ENCODE measurements at regions not wholly inside any gene's neighbourhood (a gene's known extent, or its start where the extent isn't known, plus 50 kb on each side); places are given as distances from the start of the nearest gene placed in this dataset.

DNA sequence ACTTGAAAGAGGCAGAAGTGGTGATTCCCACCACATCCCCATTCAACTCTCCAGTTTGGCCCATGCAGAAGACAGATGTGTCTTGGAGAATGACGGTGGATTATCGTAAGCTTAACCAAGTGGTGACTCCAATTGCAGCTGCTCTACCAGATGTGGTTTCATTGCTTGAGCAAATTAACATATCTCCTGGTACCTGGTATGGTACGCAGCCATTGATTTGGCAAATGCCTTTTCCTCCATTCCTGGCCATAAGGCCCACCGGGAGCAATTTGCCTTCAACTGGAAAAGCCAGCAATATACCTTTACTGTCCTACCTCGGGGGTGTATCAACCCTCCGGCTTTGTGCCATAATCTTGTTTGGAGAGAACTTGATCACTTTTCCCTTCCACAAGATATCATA, 411.5 kb upstream of the SMIM21 start:
- DNase-seq, result no peak

DNA sequence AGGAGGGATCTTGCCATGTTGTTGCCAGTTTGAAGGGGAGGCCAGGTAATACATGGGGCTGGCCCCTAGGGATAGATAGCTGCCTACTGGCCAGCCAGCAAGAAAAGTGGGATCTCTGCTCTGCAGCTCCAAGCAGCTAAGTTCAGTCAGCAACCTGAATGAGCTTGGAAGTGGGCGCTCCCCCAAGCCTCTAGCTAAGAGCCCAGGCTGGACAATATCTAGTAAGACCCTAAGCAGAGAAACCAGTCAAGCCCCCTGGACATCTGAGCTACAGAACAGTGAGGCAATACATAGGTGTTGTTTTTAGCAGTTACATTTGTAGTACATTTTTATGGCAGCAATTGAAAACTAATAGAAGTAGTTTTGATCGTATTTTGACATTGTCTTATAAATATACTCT, 409.8 kb upstream of the SMIM21 start:
- DNase-seq, result no peak

DNA sequence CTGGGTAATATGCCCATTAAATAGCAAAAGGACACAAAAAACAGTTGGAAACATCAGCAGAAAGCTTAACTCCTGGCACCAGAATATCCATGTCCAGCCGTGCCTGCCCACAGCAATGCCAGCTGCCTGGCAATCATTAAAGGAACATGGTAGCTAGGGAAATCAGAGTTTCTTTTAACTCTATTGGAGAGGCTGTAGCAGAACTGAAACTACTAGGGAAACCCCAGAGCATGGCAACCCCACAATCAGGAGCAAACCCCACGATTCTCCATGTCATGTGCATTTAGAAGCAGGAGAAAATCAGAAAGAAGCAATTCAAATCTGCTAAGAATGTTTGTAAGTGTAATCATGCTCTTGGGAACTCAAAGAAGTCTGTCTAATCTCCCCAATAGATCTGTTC, 409.0 kb upstream of the SMIM21 start:
- DNase-seq, result no peak

DNA sequence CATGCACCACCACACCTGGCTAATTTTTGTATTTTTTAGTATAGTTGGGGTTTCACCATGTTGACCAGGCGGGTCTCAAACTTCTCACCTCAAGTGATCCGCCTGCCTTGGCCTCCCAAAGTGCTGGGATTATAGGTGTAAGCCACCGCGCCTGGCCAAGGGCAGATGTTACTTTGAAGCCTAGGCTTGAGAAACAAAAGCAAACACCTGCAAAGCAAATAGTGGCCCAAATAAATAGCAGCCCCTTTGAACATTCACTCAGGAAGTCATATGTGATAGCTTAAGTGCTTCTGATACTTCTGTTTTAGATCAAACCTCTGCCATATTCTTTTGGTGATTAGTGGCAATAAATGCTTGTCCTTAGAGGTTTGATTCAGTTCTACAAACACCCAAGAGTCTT, 404.5 kb upstream of the SMIM21 start:
- no peak for DNase-seq

- DNase-seq, result no peak
Observed at GRCh38 chr18:75830828-75831227, 403.3 kb upstream of the SMIM21 start.

GRCh38 chr18:75829091-75829490, 401.6 kb upstream of the SMIM21 start:
- no peak for DNase-seq

GRCh38 chr18:75828379-75828778, 400.9 kb upstream of the SMIM21 start:
- DNase-seq, result no peak

DNA sequence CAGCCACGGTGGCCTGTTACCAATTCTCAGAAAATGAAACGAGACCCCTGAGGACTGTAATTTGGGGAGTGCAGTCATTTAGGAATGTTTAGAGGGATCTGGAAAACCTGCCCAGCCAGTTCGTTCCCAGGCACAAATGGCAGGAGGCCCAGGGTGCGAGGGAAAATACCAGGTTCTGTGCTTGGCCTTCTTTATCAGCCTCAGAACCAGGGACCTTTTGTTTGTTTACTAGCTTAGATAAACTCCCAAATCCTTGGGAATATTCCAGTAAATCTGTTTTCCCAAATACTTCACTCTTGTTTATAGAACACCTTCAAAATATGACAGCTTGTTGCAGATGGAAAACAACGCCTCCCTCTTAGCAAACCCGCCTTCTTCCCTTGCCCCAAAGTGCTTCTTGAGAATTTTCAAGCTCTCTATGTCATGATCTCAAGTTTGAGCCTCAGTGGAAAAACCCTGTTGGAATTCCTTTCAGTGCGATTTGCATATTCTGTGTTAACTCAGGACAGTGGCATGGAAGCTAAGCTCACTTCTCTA, 400.3 kb upstream of the SMIM21 start:
- DNase-seq, result no peak

GRCh38 chr18:75824661-75825060, 397.2 kb upstream of the SMIM21 start:
- no peak for DNase-seq

GRCh38 chr18:75823471-75823870, 396.0 kb upstream of the SMIM21 start:
- no peak for DNase-seq

DNA sequence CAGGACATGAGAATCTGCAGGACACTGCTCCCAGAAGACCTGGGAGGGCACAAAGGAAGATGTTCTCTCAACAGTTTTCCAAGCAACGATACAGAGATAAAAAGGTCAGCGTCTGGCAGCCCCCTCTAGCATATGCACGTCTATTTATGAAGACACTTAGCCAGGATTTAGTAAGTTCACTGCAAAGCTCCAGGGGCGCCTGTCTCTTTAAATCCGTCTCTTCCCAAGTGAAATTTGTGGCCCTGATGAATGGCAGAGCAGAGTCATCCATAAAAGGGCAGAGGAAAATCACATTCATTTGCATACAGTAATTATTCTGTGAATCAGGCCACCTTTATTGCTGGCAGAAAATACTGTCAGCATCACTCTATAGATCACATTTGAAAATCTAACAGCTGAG, 390.9 kb upstream of the SMIM21 start:
- no peak for DNase-seq

DNA sequence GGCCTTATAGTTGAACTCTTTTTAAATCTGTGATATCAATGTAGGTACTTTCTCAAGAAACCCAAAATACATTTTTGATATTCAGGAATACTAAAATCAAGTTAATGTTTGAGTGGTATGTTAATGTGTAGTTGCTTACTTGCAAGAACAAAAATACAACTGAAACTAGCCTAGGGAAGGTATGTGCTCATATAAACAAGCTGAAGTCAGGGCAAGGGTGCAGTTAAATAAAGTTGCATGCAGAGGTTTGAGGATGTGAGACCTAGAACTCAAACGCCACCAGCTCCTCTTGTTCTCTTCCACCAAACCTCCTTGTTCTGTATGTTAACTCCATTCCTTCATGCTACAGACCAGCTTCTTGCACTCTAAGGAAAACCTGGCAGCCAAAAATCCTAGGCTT, 388.3 kb upstream of the SMIM21 start:
- DNase-seq, result no peak

DNA sequence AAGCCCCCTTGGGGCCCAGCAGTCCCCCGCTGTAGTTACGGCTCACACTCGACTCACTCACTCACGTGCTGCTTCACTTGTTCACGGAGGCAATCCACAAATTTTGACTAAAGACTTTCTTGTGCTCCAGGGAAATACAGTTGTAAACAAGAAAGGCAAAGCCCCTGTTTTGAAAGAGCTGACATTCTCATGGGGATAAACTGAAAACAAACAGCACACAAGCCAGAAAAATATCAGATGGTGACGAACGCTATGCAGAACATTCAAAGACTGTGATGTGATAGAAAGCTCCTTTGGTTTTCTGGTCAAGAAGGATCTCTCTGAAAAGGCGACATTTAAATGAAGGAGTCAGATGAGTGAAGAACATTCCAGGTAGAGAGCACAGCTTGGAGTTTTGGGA, 385.3 kb upstream of the SMIM21 start:
- DNase-seq, result no peak

DNA sequence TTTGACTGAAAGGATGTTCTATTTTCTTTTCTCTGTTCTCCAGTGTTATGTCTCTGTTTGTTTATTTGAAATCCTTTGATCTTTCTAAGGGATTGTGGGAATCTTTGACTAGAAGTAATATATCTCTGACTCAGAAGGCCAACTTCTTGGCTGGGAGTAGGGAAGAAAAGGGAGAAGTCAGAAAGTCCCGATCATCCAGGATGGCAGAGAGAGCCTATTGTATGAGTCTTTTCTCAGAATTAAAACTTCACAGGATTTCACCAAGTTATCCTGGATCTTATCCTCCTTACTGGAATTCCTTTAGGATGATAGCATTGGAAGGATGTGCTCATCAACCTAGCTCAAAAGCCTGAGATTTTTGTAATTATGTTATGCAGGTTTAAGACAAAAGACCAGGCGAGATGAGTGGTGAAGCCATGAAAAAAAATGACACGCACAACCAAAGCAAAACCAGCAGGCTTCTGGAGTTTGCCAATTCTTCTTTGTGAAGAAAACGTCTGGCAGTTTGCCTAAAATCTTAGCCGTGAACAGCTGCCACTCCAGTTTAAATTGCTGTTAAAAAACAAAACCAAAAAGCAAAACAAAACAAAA, 383.6 kb upstream of the SMIM21 start:
- DNase-seq, result no peak

DNA sequence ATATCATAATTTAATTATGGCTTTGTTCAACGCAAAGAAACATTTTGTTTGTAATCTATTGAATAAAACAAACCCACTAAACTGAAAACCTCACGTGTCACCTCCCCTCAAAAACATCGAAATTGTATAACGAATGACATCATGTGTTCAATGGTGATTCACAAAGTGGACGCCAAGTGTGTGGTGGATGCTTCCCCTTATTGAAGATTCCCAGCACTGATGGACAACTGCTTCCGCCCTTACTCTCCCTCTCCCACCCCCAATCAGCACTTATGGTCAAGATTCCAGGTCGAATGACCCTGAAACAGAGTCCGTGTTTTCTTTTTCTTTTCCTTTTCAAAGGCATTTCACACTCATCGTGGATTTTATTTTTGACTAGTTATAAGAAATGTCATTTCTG, 383.0 kb upstream of the SMIM21 start:
- no peak for DNase-seq

DNA sequence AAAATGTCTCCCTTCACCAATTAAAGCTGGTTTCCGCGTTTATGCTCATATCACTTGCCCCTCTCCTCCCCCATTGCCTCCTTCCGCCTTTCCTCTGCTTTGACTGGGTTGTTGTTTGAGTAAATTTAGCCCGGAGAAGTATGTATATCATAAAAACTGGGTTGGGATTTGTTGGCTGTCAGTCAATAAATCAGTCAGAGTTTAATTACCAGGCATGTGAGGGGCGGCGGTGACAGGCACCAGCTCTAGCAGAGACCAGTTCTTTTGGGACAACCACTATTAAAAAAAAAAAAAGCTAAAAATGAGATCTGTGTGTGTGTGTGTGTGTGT, 382.4 kb upstream of the SMIM21 start:
- DNase-seq, result no peak

GRCh38 chr18:75809151-75809925, 381.8 kb upstream of the SMIM21 start:
- no peak for DNase-seq

DNA sequence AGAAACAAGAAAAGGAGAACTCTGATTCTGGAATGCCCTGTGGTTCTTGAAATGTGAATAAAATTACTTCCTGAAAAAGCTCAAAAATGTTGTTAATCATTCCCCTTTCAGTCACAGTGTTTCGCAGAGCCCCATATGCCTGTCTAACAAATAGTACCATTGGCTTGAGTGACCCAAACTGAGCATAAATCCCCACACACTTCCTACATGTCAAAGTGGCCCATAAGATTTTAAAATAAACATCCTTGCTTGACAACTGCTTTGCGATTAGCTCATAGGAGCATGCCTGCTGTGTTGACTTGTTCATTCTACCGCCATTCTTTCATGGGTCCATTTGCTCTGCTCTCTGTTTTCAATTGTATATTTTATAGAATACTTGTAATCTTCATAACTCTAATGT, 377.8 kb upstream of the SMIM21 start:
- DNase-seq, result no peak

DNA sequence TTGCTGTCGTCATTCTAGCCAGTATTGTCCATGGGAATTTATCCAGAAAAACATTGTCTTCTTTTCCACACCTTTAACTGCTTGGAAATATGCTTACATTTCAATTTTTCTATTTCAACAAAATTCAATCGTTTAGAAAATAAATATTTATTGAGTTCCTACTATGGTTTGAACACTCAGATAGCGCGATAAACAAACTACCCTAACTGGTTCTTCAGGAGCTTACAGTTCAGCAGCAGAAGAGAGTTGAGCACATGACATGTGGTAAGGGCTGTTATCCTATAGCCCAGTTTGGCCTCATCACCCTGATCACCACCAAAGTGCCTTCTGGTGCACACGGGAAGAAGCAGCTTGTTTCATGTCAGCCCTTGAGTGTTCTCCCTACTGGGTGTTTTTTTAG, 375.2 kb upstream of the SMIM21 start:
- DNase-seq, result no peak

- DNase-seq, result no peak
Observed at GRCh38 chr18:75801178-75801577, 373.7 kb upstream of the SMIM21 start.

DNA sequence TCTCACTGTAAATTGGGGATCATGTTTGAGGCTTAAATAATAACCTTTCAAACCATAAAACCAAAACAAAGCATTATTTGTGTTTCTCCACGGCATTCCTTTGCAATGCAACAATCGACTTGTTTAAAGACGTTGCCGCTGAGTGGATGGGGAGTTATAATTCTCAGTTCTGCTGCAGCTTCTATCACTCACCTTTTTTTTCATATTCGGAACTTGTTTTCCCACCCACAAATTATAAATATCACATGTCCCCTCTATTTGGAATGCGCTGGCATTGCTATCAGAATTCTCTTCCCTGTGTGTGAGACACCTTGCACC, 372.8 kb upstream of the SMIM21 start:
- DNase-seq, result no peak

- no peak for DNase-seq
Observed at GRCh38 chr18:75799449-75800330, 372.2 kb upstream of the SMIM21 start.

DNA sequence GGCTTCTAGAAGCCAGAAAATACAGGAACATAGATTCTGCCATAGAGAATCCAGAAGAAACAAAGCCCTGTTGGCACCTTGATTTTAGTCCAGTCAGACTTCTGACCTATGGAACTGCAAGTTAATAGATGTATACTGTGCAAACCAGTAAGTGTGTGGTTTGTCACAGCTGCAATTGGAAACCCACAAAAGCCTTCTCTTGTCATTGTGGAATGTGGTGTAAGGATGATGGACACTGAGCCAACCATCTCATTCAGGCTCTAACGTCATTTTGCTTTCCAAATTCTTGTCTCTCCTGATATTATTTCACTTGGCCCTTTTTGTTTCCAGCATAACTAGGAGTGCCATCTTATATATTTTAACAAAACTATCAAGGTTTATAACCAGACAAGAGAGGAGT, 369.5 kb upstream of the SMIM21 start:
- no peak for DNase-seq

GRCh38 chr18:75790796-75791195, 363.3 kb upstream of the SMIM21 start:
- no peak for DNase-seq

Measured in CD4-positive, alpha-beta T cell treated with Interleukin-4 for 1 hour (primary cell).